Naive thymus-derived CD4-positive, alpha-beta T cell (primary cell): ENCODE measurements at regions not wholly inside any gene's neighbourhood (a gene's known extent, or its start where the extent isn't known, plus 50 kb on each side); places are given as distances from the start of the nearest gene placed in this dataset.

Experiments
- ATAC-seq: fragments of 150-1000 bp; cut with Tn5 transposase; 2 replicates; pipeline ENCODE4 v1.10.0; 2021; ENCODE audit warnings: mild to moderate bottlenecking, moderate library complexity
- CTCF ChIA-PET: fragments of 350-600 bp; sonication (Branson Sonifier 250); formaldehyde crosslinking; loops from one replicate; lab custom pipeline; 2021; ENCODE audit warnings: antibody characterized with exemption; lab: Charles Lee
- POLR2A ChIA-PET: fragments of 350-600 bp; sonication (Branson Sonifier 250); formaldehyde crosslinking; loops from one replicate; lab custom pipeline; 2021; ENCODE audit warnings: antibody characterized with exemption, inconsistent platforms; lab: Charles Lee
- DNase-seq, 9 donors: peaks; one replicate each; pipeline versions ENCODE4 v3.0.0 to v3.0.0-alpha.2; 2020 to 2022; ENCODE audit warnings: mixed read lengths in 1 of 9
- H3K27ac ChIP-seq: one replicate; pipeline ENCODE4 v1.7.0; 2013; ENCODE audit warnings: mild to moderate bottlenecking, low read depth, low read length, moderate library complexity
- H3K27me3 ChIP-seq, 2 donors: one replicate each; pipeline ENCODE4 v1.7.0; 2013; ENCODE audit warnings: low read length in 2 of 2, mild to moderate bottlenecking in 2 of 2, moderate library complexity in 2 of 2; ENCODE audit not compliant: control insufficient read depth in 2 of 2, insufficient read depth in 2 of 2
- H3K36me3 ChIP-seq, 3 experiments: 1 replicate in 2 of 3; 2 replicates in 1 of 3; pipeline ENCODE4 v1.7.0; 2013; ENCODE audit warnings: low read length in 3 of 3, mild to moderate bottlenecking in 3 of 3, moderate library complexity in 1 of 3; ENCODE audit not compliant: insufficient read depth in 3 of 3, control insufficient read depth in 2 of 3
- H3K4me1 ChIP-seq, 2 donors: one replicate each; pipeline ENCODE4 v1.7.0; 2013; ENCODE audit warnings: low read length in 2 of 2, mild to moderate bottlenecking in 2 of 2, moderate library complexity in 1 of 2; ENCODE audit not compliant: control insufficient read depth in 2 of 2, insufficient read depth in 2 of 2
- H3K4me3 ChIP-seq: 2 replicates; pipeline ENCODE4 v1.7.0; 2013; ENCODE audit warnings: mild to moderate bottlenecking, low read length
- H3K9me3 ChIP-seq, 3 experiments: 1 replicate in 2 of 3; 2 replicates in 1 of 3; pipeline ENCODE4 v1.7.0; 2013; ENCODE audit warnings: low read length in 3 of 3; ENCODE audit not compliant: control insufficient read depth in 2 of 3
- H3K27ac Mint-ChIP-seq, 9 donors: one replicate each; pipeline ENCODE4 v1.8.0; 2020 to 2022; ENCODE audit warnings: mixed read lengths in 9 of 9, mild to moderate bottlenecking in 8 of 9, moderate library complexity in 5 of 9, inconsistent platforms in 2 of 9
- H3K27me3 Mint-ChIP-seq, 5 donors: one replicate each; pipeline ENCODE4 v1.8.0; 2021 to 2022; ENCODE audit warnings: mixed read lengths in 5 of 5, mild to moderate bottlenecking in 1 of 5
- H3K36me3 Mint-ChIP-seq, 5 donors: one replicate each; pipeline ENCODE4 v1.8.0; 2020 to 2022; ENCODE audit warnings: mixed read lengths in 5 of 5, mild to moderate bottlenecking in 3 of 5, inconsistent platforms in 1 of 5
- H3K4me1 Mint-ChIP-seq, 7 donors: one replicate each; pipeline ENCODE4 v1.8.0; 2020 to 2022; ENCODE audit warnings: mixed read lengths in 7 of 7, mild to moderate bottlenecking in 3 of 7, inconsistent platforms in 1 of 7
- H3K4me3 Mint-ChIP-seq, 10 donors: one replicate each; pipeline ENCODE4 v1.8.0; 2020 to 2022; ENCODE audit warnings: mild to moderate bottlenecking in 10 of 10, mixed read lengths in 10 of 10, moderate library complexity in 6 of 10, inconsistent platforms in 2 of 10
- H3K9me3 Mint-ChIP-seq, 11 donors: one replicate each; pipeline ENCODE4 v1.8.0; 2020 to 2022; ENCODE audit warnings: mixed read lengths in 11 of 11, mild to moderate bottlenecking in 4 of 11, inconsistent platforms in 1 of 11, moderate library complexity in 1 of 11
- intact Hi-C, 2 donors: fragments of 100-400 bp; cut with micrococcal nuclease; formaldehyde crosslinking; loops; one replicate each; pipeline ENCODE4 v1.15.1; 2023

- Histone ChIP-seq H3K4me3 (no peak overlapping the region), H3K9me3 (no peaks in the 10 kb centered on the region), H3K27ac (no peak overlapping the region), H3K36me3 (no peaks in the 10 kb centered on the region), H3K27me3 (no peaks in the 10 kb centered on the region), H3K4me1 (no peaks in the 10 kb centered on the region)
- intact Hi-C loops: no loop called here
- ATAC-seq: no peak
- DNase-seq: no peak
- POLR2A ChIA-PET: no interaction called here
- no peak overlapping the region for H3K4me3 Mint-ChIP-seq
- H3K9me3 Mint-ChIP-seq: peaks cover 0 to 2% (median 0%) of the 10 kb centered on the region in 11 donors
- peaks cover 0 to 1% (median 0%) of the 10 kb centered on the region in 7 donors for H3K4me1 Mint-ChIP-seq
- H3K27ac Mint-ChIP-seq: no peak overlapping the region
- CTCF ChIA-PET: no interaction called here
- H3K36me3 Mint-ChIP-seq: no peaks in the 10 kb centered on the region
- peaks cover 0 to 52% (median 16%) of the 10 kb centered on the region in 5 donors for H3K27me3 Mint-ChIP-seq
Measured at GRCh38 chr1:30318864-30319718, 404.3 kb downstream of the MATN1 start.

GRCh38 chr1:30318413-30318812 lies 405.0 kb downstream of the MATN1 start:
- ChIA-PET POLR2A (no interaction called here), CTCF (no interaction called here)
- H3K9me3 Mint-ChIP-seq: peaks cover 0 to 2% (median 0%) of the 10 kb centered on the region in 11 donors
- H3K4me3 Mint-ChIP-seq: no peak overlapping the region
- H3K27ac Mint-ChIP-seq: no peak overlapping the region
- Histone ChIP-seq H3K27me3 (no peaks in the 10 kb centered on the region), H3K27ac (no peak overlapping the region), H3K4me3 (no peak overlapping the region), H3K4me1 (no peaks in the 10 kb centered on the region), H3K36me3 (no peaks in the 10 kb centered on the region), H3K9me3 (no peaks in the 10 kb centered on the region)
- intact Hi-C loops: no loop called here
- H3K4me1 Mint-ChIP-seq: peaks cover 0 to 1% (median 0%) of the 10 kb centered on the region in 7 donors
- DNase-seq (no peak), ATAC-seq (no peak)
- H3K27me3 Mint-ChIP-seq: peaks cover 0 to 53% (median 16%) of the 10 kb centered on the region in 5 donors
- no peaks in the 10 kb centered on the region for H3K36me3 Mint-ChIP-seq

- ChIA-PET CTCF (no interaction called here), POLR2A (no interaction called here)
- peaks cover 0 to 1% (median 0%) of the 10 kb centered on the region in 7 donors for H3K4me1 Mint-ChIP-seq
- H3K27ac Mint-ChIP-seq: no peak overlapping the region
- Histone ChIP-seq H3K4me1 (no peaks in the 10 kb centered on the region), H3K4me3 (no peak overlapping the region), H3K27me3 (no peaks in the 10 kb centered on the region), H3K36me3 (no peaks in the 10 kb centered on the region), H3K27ac (no peak overlapping the region), H3K9me3 (no peaks in the 10 kb centered on the region)
- no peak overlapping the region for H3K4me3 Mint-ChIP-seq
- H3K27me3 Mint-ChIP-seq: peaks cover 0 to 53% (median 16%) of the 10 kb centered on the region in 5 donors
- ATAC-seq: no peak
- intact Hi-C loops: no loop called here
- no peak for DNase-seq
- H3K36me3 Mint-ChIP-seq: no peaks in the 10 kb centered on the region
- H3K9me3 Mint-ChIP-seq: peaks cover 0 to 2% (median 0%) of the 10 kb centered on the region in 11 donors
Measured at GRCh38 chr1:30317921-30318320, 405.5 kb downstream of the MATN1 start.

- Mint-ChIP-seq H3K4me3 (no peak overlapping the region), H3K36me3 (no peaks in the 10 kb centered on the region), H3K27ac (no peak overlapping the region), H3K27me3 (peaks cover 3 to 62% (median 21%) of the 10 kb centered on the region in 5 donors), H3K9me3 (peaks cover 0 to 2% (median 0%) of the 10 kb centered on the region in 11 donors), H3K4me1 (peaks cover 0 to 1% (median 0%) of the 10 kb centered on the region in 7 donors)
- Histone ChIP-seq H3K9me3 (no peaks in the 10 kb centered on the region), H3K4me3 (no peak overlapping the region), H3K36me3 (no peaks in the 10 kb centered on the region), H3K27me3 (no peaks in the 10 kb centered on the region), H3K4me1 (no peaks in the 10 kb centered on the region), H3K27ac (no peak overlapping the region)
- CTCF ChIA-PET: no interaction called here
- intact Hi-C loops: no loop called here
- ATAC-seq: no peak
- DNase-seq: no peak
- POLR2A ChIA-PET: no interaction called here
Measured at GRCh38 chr1:30316056-30316455, 407.3 kb downstream of the MATN1 start.

GRCh38 chr1:30315185-30315960 lies 408.0 kb downstream of the MATN1 start:
- H3K9me3 ChIP-seq: no peaks in the 10 kb centered on the region
- ATAC-seq (no peak), DNase-seq (no peak)
- H3K27me3 ChIP-seq: no peaks in the 10 kb centered on the region
- H3K4me3 Mint-ChIP-seq: no peak overlapping the region
- peaks cover 3 to 64% (median 21%) of the 10 kb centered on the region in 5 donors for H3K27me3 Mint-ChIP-seq
- intact Hi-C loops: no loop called here
- no peaks in the 10 kb centered on the region for H3K36me3 ChIP-seq
- no peaks in the 10 kb centered on the region for H3K36me3 Mint-ChIP-seq
- peaks cover 0 to 1% (median 0%) of the 10 kb centered on the region in 7 donors for H3K4me1 Mint-ChIP-seq
- POLR2A ChIA-PET: no interaction called here
- CTCF ChIA-PET: interaction anchor here (0.6 kb wide), 1 partner anchor 1075 kb away, joined by 3 read pairs; no protein-coding TSS in a partner anchor
- no peak overlapping the region for H3K4me3 ChIP-seq
- no peak overlapping the region for H3K27ac Mint-ChIP-seq
- no peak overlapping the region for H3K27ac ChIP-seq
- H3K4me1 ChIP-seq: no peaks in the 10 kb centered on the region
- H3K9me3 Mint-ChIP-seq: peaks cover 0 to 2% (median 0%) of the 10 kb centered on the region in 11 donors

- H3K36me3 ChIP-seq: no peaks in the 10 kb centered on the region
- H3K4me3 Mint-ChIP-seq: no peak overlapping the region
- no peak overlapping the region for H3K4me3 ChIP-seq
- H3K27me3 Mint-ChIP-seq: peaks cover 3 to 56% (median 21%) of the 10 kb centered on the region in 5 donors
- H3K27me3 ChIP-seq: no peaks in the 10 kb centered on the region
- CTCF ChIA-PET: interaction anchor here (0.6 kb wide), 1 partner anchor 1076 kb away, joined by 3 read pairs; no protein-coding TSS in a partner anchor
- peaks cover 0 to 2% (median 0%) of the 10 kb centered on the region in 11 donors for H3K9me3 Mint-ChIP-seq
- intact Hi-C loops: no loop called here
- H3K4me1 ChIP-seq: no peaks in the 10 kb centered on the region
- H3K27ac ChIP-seq: no peak overlapping the region
- ATAC-seq (no peak), DNase-seq (no peak)
- H3K9me3 ChIP-seq: no peaks in the 10 kb centered on the region
- POLR2A ChIA-PET: no interaction called here
- H3K27ac Mint-ChIP-seq: no peak overlapping the region
- H3K4me1 Mint-ChIP-seq: no peaks in the 10 kb centered on the region
- no peaks in the 10 kb centered on the region for H3K36me3 Mint-ChIP-seq
Measured at GRCh38 chr1:30314591-30314990, 408.8 kb downstream of the MATN1 start.
